ENCODE measurements at regions not wholly inside any gene's neighbourhood (a gene's known extent, or its start where the extent isn't known, plus 50 kb on each side); places are given as distances from the start of the nearest gene placed in this dataset.
A peak's percentile ranks its signal among the peaks of the same experiment; 100 is the strongest.
"Not testable (repeated sequence)": the region's sequence is repeated elsewhere in the genome, so short reads cannot be mapped to it uniquely, and the experiment has no call there.

DNA sequence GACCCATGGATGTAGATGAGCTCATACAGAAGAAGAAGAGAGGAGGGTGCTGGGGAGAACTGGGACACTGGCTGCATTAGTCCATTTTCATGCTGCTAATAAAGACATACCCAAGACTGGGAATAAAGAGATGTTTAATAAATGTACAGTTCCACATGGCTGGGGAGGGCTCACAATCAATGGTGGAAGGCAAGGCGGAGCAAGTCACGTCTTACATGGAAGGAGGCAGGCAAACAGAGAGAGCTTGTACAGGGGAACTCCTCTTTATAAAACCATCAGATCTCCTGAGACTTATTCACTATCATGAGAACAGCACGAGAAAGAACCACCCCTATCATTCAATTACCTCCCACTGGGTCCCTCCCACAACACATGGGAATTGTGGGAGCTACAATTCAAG, 625.5 kb downstream of the MATN1 start:
- H3K4me3 ChIP-seq (ENCODE audit: low read length); H3K4me1 ChIP-seq (ENCODE audit: insufficient read depth, low read length); H3K27ac ChIP-seq (ENCODE audit: low read length); H3K9ac ChIP-seq (ENCODE audit: low read depth, low read length); H3K9me3 ChIP-seq (ENCODE audit: insufficient read depth, low read depth, low read length); H3K36me3 ChIP-seq (ENCODE audit: insufficient read depth, low read depth, low read length); H3K27me3 ChIP-seq (ENCODE audit: insufficient read depth, low read length): not testable (repeated sequence)

DNA sequence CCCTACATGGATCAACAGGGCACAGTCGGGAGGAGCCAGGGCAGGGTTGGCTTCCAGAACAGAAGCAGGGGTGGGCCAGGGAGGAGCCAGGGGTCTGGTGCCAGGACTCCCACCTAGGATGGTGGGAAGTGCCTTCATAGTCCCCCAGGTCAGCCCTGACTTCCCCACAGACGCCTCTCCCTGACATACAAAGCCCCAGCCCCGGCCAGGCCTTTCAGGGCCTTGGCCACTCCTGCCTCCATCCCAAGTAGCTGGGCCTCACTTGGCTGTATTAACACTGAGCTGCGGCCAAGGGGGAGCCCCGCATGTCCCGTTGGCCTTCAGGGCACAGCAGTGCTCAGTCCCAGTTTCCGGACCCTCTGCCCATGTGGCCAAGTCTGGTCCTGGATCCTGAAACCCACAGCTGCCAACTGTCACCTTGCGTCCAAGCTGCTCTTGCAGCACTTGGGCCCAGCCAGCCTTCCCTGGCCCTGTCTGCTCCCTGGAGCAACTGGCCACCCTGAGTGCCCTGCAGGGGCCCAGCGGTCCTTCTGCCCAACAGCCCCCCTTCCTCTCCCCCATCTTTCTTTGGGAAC, 627.8 kb downstream of the MATN1 start:
- Histone ChIP-seq H3K9ac (ENCODE audit: low read depth, low read length) (no peak overlapping the region), H3K27me3 (ENCODE audit: insufficient read depth, low read length) (no peaks in the 10 kb centered on the region), H3K4me3 (ENCODE audit: low read length) (no peak overlapping the region), H3K36me3 (ENCODE audit: insufficient read depth, low read depth, low read length) (no peaks in the 10 kb centered on the region), H3K27ac (ENCODE audit: low read length) (no peak overlapping the region), H3K4me1 (ENCODE audit: insufficient read depth, low read length) (no peaks in the 10 kb centered on the region), H3K9me3 (ENCODE audit: insufficient read depth, low read depth, low read length) (peaks cover 25% of the 10 kb centered on the region)

DNA sequence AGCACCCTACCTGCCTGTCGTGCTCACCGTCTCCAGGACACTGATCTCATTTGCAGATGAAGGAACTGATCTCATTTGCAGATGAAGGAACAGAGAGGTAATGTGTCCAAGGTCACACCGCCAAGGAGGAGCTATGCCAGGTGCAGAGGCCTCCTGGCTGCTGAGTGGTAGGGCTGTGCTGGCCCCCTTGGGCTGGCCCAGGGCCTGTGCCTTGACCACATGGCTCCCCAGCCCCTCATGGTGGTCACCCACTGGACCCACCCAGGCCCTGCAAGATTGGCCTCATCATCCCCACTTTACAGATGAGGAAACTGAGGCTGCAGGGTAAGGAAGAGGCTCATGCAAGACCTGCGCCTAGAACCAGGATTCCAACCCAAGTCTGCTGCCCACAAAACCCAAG, 628.3 kb downstream of the MATN1 start:
- H3K27ac ChIP-seq (ENCODE audit: low read length): no peak overlapping the region
- H3K9me3 ChIP-seq (ENCODE audit: insufficient read depth, low read depth, low read length): peaks cover 25% of the 10 kb centered on the region
- H3K4me3 ChIP-seq (ENCODE audit: low read length): no peak overlapping the region
- H3K36me3 ChIP-seq (ENCODE audit: insufficient read depth, low read depth, low read length): no peaks in the 10 kb centered on the region
- H3K9ac ChIP-seq (ENCODE audit: low read depth, low read length): no peak overlapping the region
- no peaks in the 10 kb centered on the region for H3K4me1 ChIP-seq (ENCODE audit: insufficient read depth, low read length)
- no peaks in the 10 kb centered on the region for H3K27me3 ChIP-seq (ENCODE audit: insufficient read depth, low read length)

DNA sequence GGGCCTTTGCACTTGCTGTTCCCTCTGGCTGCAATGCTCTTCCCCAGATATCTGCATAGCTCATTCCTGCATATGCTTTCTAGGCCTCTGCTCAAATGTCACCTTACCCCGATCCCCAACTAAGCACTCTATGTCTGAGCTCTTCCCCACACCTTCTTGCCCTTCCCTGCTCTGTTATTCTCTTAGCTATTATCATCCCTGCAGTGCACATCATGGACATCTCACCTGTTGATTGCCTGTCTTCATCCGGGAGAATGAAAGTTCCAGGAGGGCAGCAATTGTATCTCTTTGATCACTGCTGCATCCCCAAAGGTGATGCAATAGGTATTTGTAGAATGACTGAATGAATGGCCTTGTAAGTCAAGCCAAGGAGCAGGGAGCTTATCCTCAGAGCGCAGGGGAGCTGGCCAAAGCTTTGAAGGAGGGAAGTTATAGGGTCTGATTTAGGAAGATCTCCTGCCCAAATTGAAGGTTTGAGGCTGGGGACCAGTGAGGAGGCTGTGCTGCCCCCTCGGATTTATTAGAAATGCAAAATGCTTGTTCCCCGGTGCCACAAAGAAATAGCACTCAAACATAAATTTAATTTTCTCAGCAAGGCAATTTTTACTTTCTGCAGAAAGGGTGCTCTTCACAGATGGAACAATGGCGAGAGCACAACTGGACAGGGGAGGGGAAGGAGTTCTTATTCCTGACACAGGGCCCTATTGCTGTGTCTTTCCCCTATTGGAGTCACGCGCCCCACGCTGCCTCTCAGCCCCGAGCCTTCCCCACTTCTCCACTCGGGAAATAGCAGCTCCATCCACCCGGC, 631.1 kb downstream of the MATN1 start:
- Histone ChIP-seq H3K9me3 (ENCODE audit: insufficient read depth, low read depth, low read length) (peaks cover 25% of the 10 kb centered on the region), H3K27me3 (ENCODE audit: insufficient read depth, low read length) (no peaks in the 10 kb centered on the region), H3K9ac (ENCODE audit: low read depth, low read length) (no peak overlapping the region), H3K4me3 (ENCODE audit: low read length) (no peak overlapping the region), H3K36me3 (ENCODE audit: insufficient read depth, low read depth, low read length) (no peaks in the 10 kb centered on the region), H3K4me1 (ENCODE audit: insufficient read depth, low read length) (no peaks in the 10 kb centered on the region), H3K27ac (ENCODE audit: low read length) (no peak overlapping the region)

DNA sequence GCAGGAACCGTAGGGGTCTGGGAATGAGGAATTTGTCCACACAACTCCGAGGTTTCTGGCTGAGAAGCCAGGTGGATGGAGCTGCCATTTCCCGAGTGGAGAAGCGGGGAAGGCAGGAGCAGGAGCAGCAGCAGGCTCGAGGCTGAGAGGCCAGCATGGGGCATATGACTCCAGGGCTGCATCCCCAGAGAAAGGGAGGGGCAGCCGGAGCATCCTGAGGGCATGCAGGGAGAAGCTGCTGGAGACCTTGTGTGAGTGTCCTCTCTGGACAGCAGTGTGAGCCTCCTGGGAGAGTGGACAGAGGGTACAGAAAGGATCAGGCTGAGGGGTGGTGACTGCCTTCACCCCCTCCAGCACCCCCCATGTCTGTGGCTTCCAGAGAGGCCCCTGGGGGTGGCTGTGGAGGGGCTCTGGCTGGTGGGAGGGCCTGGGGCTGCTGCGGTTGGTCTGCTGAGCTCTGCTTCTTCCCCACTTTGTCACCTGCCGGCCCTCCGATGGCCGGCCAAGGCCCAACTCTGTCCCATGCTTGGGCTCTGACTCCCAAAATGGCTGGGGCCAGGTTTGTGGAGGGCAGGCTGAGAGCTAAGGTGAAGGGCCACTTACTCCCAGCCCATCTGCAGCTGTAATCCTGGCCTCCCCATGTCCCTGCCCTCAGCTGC, 633.1 kb downstream of the MATN1 start:
- H3K27me3 ChIP-seq (ENCODE audit: insufficient read depth, low read length): no peaks in the 10 kb centered on the region
- no peak overlapping the region for H3K27ac ChIP-seq (ENCODE audit: low read length)
- no peak overlapping the region for H3K9ac ChIP-seq (ENCODE audit: low read depth, low read length)
- no peaks in the 10 kb centered on the region for H3K36me3 ChIP-seq (ENCODE audit: insufficient read depth, low read depth, low read length)
- H3K4me3 ChIP-seq (ENCODE audit: low read length): no peak overlapping the region
- peaks cover 25% of the 10 kb centered on the region for H3K9me3 ChIP-seq (ENCODE audit: insufficient read depth, low read depth, low read length)
- H3K4me1 ChIP-seq (ENCODE audit: insufficient read depth, low read length): no peaks in the 10 kb centered on the region

DNA sequence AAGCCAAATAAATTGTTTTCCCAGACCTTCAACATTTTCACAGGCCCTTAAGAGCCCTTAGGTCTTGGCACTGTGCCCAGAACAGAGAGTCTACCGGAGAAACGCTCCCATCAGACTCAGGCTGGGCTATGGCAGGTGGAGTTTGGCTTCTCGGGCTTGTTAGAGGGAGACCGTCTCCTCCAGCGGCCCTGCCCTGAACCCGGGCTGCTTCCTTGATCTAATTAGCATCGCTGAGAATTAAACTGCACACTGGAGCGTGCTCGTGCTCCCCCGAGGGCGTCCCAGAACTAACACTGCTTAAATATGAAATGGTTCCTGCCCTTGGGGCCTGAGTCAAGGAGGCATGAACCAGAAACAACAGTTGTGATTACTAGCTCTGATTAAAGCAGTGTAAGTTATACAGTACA, 634.4 kb downstream of the MATN1 start:
- H3K27ac ChIP-seq (ENCODE audit: low read length): no peak overlapping the region
- no peaks in the 10 kb centered on the region for H3K36me3 ChIP-seq (ENCODE audit: insufficient read depth, low read depth, low read length)
- H3K9ac ChIP-seq (ENCODE audit: low read depth, low read length): no peak overlapping the region
- H3K4me1 ChIP-seq (ENCODE audit: insufficient read depth, low read length): no peaks in the 10 kb centered on the region
- no peak overlapping the region for H3K4me3 ChIP-seq (ENCODE audit: low read length)
- H3K27me3 ChIP-seq (ENCODE audit: insufficient read depth, low read length): no peaks in the 10 kb centered on the region
- peaks cover 25% of the 10 kb centered on the region for H3K9me3 ChIP-seq (ENCODE audit: insufficient read depth, low read depth, low read length)

DNA sequence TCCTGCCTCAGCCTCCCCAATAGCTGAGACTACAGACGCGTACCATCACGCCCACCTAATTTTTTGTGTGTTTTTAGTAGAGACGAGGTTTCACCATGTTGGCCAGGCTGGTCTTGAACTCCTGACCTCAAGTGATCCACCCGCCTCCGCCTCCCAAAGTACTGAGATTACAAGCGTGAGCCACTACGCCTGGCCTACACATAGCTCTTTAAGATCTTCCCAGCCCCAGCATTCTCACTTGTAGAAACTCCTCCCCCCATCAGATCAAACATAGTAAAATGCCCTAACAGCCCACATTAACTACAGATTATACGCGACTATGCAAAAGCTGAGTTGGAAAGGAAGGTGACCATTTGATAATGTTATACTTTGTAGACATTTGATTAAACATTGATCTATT, 634.8 kb downstream of the MATN1 start:
- Histone ChIP-seq H3K36me3 (ENCODE audit: insufficient read depth, low read depth, low read length) (no peaks in the 10 kb centered on the region), H3K4me3 (ENCODE audit: low read length) (no peak overlapping the region), H3K4me1 (ENCODE audit: insufficient read depth, low read length) (no peaks in the 10 kb centered on the region), H3K27me3 (ENCODE audit: insufficient read depth, low read length) (no peaks in the 10 kb centered on the region), H3K9me3 (ENCODE audit: insufficient read depth, low read depth, low read length) (peaks cover 25% of the 10 kb centered on the region), H3K27ac (ENCODE audit: low read length) (no peak overlapping the region), H3K9ac (ENCODE audit: low read depth, low read length) (no peak overlapping the region)

DNA sequence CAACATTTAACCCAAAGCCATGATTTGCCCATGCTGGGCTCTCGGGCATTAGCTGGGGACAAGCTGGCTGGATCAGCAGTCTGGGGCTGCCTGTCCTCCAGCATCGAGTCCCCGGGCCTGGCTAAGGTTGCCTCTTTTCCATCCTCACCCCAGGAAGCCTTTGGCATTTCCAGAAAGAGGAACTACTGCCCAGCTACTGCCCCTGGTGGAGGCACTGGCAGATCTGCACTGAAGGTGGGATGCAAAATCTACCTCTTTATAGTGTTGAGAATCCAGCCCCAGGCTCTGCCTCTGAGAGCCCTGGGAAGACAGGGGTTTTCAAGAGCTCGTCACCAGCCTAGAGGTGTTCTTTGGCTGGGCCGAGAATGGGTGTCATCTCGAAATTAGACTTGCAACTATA, 635.9 kb downstream of the MATN1 start:
- no peak overlapping the region for H3K4me3 ChIP-seq (ENCODE audit: low read length)
- H3K27ac ChIP-seq (ENCODE audit: low read length): no peak overlapping the region
- no peaks in the 10 kb centered on the region for H3K27me3 ChIP-seq (ENCODE audit: insufficient read depth, low read length)
- no peaks in the 10 kb centered on the region for H3K36me3 ChIP-seq (ENCODE audit: insufficient read depth, low read depth, low read length)
- no peak overlapping the region for H3K9ac ChIP-seq (ENCODE audit: low read depth, low read length)
- peaks cover 15% of the 10 kb centered on the region for H3K9me3 ChIP-seq (ENCODE audit: insufficient read depth, low read depth, low read length)
- no peaks in the 10 kb centered on the region for H3K4me1 ChIP-seq (ENCODE audit: insufficient read depth, low read length)

DNA sequence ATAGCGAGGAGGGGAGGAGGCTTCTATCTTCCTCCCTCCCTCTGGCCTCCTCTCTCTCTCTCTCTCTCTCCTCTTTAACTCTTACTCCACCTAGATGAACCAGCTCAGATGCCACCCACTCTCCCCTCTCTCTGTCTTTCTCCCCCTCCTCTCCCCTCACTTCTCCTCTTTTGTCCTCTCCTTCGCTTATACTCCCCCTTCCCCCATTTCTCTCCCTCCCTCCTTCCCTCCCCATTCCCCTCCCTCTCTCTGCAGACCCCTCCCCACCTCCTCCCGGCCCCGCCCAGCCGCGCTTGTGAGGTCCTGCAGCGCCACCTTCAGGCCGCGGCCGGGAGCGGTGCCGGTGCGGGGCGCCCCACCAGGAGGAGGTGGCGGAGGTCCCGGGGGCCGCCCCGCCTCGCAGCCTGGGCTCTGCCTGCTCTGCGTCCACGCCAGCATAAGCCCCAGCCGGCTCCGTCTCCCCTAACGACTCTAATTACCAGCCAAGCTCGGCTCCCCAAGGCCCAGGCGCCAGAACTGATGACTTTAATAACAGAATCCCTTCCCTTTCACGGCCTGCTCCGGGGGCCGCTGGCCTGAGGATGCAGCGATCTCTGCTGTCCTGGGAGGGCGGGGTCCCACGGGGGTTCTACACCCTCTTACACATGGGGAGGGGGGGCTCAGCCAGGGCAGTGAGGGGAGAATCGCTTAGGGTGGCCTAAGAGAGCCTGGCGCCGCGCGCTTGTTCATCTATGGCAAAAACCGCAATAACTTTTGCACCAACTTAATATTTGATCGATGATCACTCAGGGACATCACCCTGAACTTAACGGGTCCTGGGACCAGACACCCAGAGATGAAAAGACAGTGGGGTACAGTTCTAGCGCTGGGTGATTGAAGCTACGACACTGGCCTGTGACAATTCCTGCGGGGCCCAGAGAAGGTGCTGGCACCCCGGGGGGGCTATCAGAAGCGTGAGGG, 637.3 kb downstream of the MATN1 start:
- H3K27me3 ChIP-seq (ENCODE audit: insufficient read depth, low read length): no peaks in the 10 kb centered on the region
- no peak overlapping the region; the same call in 1 of the 2 replicates for H3K9ac ChIP-seq (ENCODE audit: low read depth, low read length)
- no peaks in the 10 kb centered on the region for H3K36me3 ChIP-seq (ENCODE audit: insufficient read depth, low read depth, low read length)
- peaks cover 1% of the 10 kb centered on the region; the same call in 1 of the 2 replicates for H3K9me3 ChIP-seq (ENCODE audit: insufficient read depth, low read depth, low read length)
- H3K27ac ChIP-seq (ENCODE audit: low read length): no peak overlapping the region
- peak overlapping the region; percentile 56; the same call in 1 of the 2 replicates for H3K4me3 ChIP-seq (ENCODE audit: low read length)
- no peaks in the 10 kb centered on the region for H3K4me1 ChIP-seq (ENCODE audit: insufficient read depth, low read length)

DNA sequence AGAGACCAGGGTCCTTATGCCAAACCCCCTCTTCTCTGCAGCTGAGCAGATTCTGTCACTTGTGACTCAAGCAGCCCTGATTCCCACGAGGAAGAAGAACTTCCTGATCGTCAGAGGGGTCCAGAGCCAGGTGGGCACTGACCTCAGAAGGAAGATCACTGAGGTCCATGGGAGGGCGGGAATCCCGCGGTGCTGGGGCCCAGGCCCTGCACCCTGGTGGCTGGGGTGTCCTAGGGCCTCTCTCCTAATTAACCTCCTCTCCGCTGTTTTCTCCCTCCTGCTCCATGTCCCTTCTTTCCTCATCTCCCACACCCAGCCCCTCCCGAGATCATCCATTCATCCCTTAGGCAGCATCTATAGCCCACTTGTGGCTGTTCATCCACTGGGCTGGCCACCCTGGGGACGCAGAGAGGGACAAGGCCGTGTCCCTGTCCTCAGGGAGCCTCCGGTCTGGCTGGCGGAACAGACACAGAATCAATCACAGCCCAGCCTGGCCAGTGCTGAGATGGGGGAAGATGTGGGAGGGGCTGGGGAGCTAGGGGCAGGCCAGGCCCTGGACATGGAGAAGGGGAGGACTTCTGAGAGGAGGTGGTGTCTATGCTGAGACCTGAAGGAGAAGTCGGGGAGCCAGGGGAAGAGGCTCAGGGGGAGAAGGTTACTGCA, 638.3 kb downstream of the MATN1 start:
- Histone ChIP-seq H3K36me3 (ENCODE audit: insufficient read depth, low read depth, low read length) (no peaks in the 10 kb centered on the region), H3K4me3 (ENCODE audit: low read length) (no peak overlapping the region), H3K9me3 (ENCODE audit: insufficient read depth, low read depth, low read length) (no peaks in the 10 kb centered on the region), H3K27ac (ENCODE audit: low read length) (no peak overlapping the region), H3K27me3 (ENCODE audit: insufficient read depth, low read length) (no peaks in the 10 kb centered on the region), H3K9ac (ENCODE audit: low read depth, low read length) (no peak overlapping the region), H3K4me1 (ENCODE audit: insufficient read depth, low read length) (no peaks in the 10 kb centered on the region)
